ENCODE measurements at regions not wholly inside any gene's neighbourhood (a gene's known extent, or its start where the extent isn't known, plus 50 kb on each side); places are given as distances from the start of the nearest gene placed in this dataset.
A peak's percentile ranks its signal among the peaks of the same experiment; 100 is the strongest.

DNA sequence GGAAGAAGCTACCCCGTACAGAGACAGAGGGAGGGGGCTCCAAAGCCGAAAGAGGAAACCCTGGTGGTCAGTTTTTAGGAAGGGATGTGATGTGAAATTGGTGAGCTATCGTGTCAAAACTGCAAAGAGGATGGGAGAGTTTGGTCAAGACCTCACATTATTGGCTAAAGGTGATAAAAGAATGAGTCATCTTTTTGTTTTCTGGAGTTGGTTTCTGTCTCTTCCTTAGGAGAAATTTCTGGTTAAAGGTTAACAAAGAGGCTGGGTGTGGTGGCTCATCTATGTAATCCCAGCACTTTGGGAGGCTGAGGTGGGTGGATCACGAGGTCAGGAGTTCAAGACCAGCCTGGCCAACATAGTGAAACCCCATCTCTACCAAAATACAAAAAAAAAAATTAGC is 217.8 kb upstream of the CBLB start:
- TF ChIP-seq, protein P1, sequence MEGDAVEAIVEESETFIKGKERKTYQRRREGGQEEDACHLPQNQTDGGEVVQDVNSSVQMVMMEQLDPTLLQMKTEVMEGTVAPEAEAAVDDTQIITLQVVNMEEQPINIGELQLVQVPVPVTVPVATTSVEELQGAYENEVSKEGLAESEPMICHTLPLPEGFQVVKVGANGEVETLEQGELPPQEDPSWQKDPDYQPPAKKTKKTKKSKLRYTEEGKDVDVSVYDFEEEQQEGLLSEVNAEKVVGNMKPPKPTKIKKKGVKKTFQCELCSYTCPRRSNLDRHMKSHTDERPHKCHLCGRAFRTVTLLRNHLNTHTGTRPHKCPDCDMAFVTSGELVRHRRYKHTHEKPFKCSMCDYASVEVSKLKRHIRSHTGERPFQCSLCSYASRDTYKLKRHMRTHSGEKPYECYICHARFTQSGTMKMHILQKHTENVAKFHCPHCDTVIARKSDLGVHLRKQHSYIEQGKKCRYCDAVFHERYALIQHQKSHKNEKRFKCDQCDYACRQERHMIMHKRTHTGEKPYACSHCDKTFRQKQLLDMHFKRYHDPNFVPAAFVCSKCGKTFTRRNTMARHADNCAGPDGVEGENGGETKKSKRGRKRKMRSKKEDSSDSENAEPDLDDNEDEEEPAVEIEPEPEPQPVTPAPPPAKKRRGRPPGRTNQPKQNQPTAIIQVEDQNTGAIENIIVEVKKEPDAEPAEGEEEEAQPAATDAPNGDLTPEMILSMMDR (IDR thresholded peaks at IDR 0.05; ENCODE audit: insufficient read depth, low read depth, low read length): no peak

DNA sequence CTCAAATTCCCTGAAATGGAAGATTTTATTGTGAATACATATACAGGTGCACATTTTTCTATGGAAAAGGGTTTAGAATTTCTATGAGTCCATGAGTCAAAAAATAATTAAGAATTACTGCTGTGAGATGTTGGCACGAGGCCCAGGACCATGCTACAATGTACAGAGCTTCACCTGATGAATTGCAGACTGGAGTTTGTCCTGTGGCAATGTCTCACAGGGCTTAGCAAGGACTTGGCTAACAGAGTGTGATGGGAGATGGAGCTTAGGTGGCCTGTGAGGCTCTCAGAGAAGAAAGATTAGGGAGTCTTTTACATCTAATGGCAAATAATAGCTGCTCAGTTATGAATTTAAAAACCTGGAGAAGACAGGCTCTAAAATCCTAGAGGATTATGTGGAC is 219.5 kb upstream of the CBLB start:
- no peak overlapping the region for H3K4me3 ChIP-seq (ENCODE audit: low read depth, low read length)
- no peak for DNase-seq (ENCODE audit: low read depth)
- TF ChIP-seq, protein P1 (IDR thresholded peaks at IDR 0.05; ENCODE audit: insufficient read depth, low read depth, low read length): no peak

More for the DNA sequence above, 217.8 kb upstream of the CBLB start:
- H3K4me3 ChIP-seq (ENCODE audit: low read depth, low read length): no peak overlapping the region
- no peak for DNase-seq (ENCODE audit: low read depth)

DNA sequence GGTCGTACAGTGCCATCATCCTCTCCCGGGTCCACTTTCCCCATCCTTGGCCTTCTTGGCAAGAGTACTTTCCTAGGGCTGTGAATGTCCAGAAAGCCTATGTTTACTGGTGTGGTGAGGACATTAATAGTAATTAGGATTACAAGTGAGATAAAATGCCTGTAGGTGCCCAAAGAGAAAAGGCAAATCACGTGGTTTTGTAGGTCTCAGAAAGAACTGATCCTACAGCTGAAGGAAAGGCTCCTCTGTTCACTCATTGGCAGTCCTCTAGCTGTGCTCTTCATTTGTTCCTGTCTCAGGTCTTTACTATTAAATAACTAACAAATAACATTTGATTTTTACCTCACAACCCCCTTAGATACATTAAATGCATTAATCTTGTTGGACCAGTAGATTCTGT is 220.1 kb upstream of the CBLB start:
- no peak for DNase-seq (ENCODE audit: low read depth)
- TF ChIP-seq, protein P1 (IDR thresholded peaks at IDR 0.05; ENCODE audit: insufficient read depth, low read depth, low read length): no peak
- no peak overlapping the region for H3K4me3 ChIP-seq (ENCODE audit: low read depth, low read length)

DNA sequence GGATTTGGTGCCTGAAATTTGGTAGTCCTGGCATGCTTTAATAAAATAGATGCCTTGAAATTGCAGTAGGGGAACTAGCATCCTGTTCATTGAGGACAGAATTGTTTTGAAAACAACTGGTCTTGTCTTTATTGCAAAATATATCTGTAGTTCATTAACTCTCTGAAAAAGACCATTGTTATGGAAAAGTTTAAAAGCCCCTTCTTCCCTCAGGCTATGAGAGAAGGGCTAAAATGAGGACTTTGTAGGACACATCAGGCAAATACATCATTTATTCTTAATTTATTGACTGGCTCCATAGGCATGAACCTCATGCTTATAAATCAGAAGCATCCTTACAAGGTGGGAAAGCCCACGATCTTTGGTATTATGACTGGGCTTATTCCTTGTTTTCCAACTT is 221.0 kb upstream of the CBLB start:
- DNase-seq (ENCODE audit: low read depth): no peak
- TF ChIP-seq, protein P1 (IDR thresholded peaks at IDR 0.05; ENCODE audit: insufficient read depth, low read depth, low read length): no peak
- H3K4me3 ChIP-seq (ENCODE audit: low read depth, low read length): no peak overlapping the region

DNA sequence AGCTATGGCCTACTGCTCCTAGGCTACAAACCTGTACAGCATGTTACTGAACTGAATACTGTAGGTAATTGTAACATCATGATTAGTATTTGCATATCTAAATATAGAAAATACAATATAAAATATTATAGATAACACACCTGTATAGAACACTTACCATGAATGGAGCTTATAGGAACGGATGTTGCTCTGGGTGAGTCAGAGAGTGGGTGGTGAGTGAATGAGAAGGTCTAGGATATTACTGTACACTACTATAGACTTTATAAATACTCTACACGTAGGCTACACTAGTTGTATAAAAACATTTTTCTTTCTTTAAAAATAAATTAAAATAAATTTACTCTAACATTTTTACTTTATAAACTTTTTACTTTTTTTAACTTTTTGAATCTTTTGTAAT is 224.0 kb upstream of the CBLB start:
- no peak overlapping the region for H3K4me3 ChIP-seq (ENCODE audit: low read depth, low read length)
- TF ChIP-seq, protein P1 (IDR thresholded peaks at IDR 0.05; ENCODE audit: insufficient read depth, low read depth, low read length): no peak
- no peak for DNase-seq (ENCODE audit: low read depth)

DNA sequence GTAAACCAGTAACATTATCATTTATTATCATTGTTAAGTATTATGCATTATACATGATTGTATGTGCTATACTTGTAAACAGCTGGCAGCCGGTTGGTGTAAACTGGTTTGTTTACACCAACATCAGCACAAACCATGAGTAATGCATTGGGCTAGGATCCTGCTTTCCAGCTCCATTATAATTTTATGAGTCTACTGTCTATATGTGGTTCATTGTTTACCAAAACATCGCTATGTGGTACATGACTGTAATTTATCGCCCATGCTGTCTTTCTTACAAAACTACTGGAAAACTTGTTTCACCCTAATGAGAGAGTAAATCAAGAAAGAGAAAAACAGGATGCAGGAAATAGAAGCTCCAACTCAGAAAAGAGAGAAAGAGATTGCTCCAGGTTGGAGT is 224.8 kb upstream of the CBLB start:
- TF ChIP-seq, protein P1 (IDR thresholded peaks at IDR 0.05; ENCODE audit: insufficient read depth, low read depth, low read length): no peak

DNA sequence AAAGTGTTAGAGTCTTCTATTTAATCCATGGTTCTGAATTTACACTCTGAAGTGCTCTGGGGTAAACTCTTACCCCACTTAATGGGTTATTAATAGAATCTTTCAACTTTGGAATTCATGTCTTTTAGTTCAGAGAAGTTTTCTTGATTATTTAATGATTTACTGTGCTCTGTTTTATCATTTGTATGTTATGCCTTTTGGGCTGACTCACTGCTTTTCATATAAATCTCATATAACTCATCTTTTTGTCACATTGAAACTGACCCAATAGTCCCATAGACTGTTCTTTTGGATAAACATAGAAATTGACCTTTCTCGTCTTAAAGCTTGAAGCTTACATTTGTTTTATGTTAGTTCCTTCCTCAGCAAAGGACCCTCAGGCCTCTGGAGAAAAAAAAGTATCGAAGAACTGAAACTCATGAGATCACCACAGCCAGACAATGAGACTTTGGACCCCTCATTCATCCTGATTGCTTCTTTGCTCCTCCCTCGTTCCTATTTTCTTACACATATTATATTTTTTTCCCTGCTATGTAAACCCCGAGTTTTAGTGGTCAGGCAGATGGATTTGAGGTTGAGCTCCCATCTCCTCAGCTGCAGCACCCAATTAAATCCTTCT is 229.1 kb upstream of the CBLB start:
- no peak overlapping the region for H3K4me3 ChIP-seq (ENCODE audit: low read depth, low read length)
- TF ChIP-seq, protein P1 (IDR thresholded peaks at IDR 0.05; ENCODE audit: insufficient read depth, low read depth, low read length): no peak
- DNase-seq (ENCODE audit: low read depth): peak; percentile 36

More for the DNA sequence above, 224.8 kb upstream of the CBLB start:
- DNase-seq (ENCODE audit: low read depth): peak; percentile 80
- no peak overlapping the region for H3K4me3 ChIP-seq (ENCODE audit: low read depth, low read length)
